GM12874 (cell line): ENCODE measurements at regions not wholly inside any gene's neighbourhood (a gene's known extent, or its start where the extent isn't known, plus 50 kb on each side); places are given as distances from the start of the nearest gene placed in this dataset.

Experiments used
- TF ChIP-seq, protein P1 (sequence below): IDR thresholded peaks from 2 replicates; pipeline ENCODE4 v1.5.1; 2011; ENCODE audit warnings: low read depth, mild to moderate bottlenecking, control low read depth, low read length, moderate library complexity; ENCODE audit not compliant: insufficient read depth

DNA sequence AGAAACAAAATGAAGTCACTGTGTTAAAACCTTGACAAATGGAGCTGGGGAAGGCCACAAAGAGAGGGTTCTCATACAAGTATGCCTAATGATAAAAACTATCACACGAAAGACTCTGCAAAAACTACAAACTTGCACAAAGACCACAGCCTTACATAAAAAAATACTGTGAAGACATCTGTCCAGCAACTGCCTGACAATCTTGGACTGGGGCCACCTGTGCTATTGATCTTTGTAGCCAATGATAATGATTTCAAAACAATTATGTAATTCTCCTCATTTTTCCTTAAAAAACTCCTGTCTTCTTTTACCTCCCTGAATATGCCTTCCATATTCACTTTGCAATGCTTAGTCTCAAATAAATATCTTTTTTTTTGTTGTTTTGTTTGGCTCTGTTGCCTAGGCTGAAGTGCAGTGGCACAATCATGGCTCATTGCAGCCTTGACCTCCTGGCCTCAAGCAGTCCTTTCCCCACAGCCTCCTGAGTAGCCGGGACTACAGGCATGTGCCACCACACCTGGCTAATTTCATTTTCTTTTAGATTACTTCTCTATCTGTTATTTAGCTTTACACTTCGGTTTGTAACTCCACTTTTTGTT is 79.4 kb upstream of the RHOU start:
- TF ChIP-seq, protein P1, sequence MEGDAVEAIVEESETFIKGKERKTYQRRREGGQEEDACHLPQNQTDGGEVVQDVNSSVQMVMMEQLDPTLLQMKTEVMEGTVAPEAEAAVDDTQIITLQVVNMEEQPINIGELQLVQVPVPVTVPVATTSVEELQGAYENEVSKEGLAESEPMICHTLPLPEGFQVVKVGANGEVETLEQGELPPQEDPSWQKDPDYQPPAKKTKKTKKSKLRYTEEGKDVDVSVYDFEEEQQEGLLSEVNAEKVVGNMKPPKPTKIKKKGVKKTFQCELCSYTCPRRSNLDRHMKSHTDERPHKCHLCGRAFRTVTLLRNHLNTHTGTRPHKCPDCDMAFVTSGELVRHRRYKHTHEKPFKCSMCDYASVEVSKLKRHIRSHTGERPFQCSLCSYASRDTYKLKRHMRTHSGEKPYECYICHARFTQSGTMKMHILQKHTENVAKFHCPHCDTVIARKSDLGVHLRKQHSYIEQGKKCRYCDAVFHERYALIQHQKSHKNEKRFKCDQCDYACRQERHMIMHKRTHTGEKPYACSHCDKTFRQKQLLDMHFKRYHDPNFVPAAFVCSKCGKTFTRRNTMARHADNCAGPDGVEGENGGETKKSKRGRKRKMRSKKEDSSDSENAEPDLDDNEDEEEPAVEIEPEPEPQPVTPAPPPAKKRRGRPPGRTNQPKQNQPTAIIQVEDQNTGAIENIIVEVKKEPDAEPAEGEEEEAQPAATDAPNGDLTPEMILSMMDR: no peak

DNA sequence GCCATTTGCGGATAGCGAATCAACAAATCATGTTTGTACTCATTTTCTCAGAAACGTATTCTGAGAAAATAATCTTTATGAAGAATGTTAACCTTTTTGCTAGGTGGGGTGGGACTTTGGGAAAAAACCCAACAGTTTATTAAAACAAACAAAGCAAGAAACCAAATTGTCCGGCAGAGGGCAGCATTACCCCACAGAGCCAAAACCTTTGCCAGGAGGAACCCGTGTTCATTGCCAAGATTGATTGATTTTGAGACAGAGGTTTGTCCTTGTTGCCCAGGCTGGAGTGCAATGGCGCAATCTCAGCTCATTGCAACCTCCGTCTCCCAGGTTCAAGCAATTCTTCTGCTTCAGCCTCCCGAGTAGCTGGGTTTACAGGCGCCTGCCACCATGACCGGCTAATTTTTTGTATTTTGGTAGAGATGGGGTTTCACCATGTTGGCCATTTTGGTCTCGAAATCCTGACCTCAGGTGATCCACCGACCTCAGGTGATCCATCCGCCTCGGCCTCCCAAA is 70.8 kb upstream of the RHOU start:
- TF ChIP-seq, protein P1: peak; percentile 66

DNA sequence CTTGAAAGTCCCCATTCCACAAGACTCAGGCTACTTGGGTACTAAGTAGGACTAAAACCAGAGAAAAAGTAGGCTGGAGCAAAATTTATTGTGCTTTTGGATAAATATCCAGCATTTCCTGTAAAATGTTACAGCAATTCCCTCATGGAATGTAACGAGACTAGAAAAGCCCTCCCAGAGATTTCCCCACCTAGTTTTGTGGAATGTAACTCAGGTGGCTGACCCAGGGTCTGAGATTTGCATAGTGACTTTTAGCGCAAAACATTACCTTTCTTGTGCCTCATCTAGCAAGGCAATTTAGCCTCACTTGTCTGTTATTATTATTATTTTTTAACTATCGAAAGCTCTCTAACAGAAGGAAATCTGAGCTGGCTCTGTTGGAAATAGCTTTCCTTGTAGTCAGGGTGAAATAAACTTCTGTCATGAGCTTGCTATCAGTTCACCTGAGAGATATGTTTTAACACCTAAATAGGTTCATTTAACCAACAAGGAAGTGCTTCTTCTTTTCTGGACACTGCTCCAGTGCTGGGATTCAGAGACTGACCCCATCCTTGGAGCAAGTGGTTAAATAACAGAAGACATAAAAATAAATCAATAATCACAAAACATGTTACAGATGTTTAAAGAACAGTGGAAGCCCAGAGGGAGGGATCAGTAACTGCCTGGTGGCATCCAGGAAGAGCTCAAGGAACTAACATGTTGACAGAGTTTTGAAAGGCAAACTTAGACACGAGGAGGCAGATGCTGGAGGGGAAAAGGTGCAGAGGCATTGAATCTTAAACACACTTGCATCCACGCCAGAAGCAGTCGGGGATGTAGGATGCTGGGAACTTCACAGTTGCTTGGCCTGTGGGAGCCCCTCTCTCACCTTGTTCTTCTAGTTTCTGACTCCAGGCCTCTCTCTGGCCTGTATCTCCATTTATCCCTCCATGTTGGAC is 68.3 kb upstream of the RHOU start:
- TF ChIP-seq, protein P1: no peak

DNA sequence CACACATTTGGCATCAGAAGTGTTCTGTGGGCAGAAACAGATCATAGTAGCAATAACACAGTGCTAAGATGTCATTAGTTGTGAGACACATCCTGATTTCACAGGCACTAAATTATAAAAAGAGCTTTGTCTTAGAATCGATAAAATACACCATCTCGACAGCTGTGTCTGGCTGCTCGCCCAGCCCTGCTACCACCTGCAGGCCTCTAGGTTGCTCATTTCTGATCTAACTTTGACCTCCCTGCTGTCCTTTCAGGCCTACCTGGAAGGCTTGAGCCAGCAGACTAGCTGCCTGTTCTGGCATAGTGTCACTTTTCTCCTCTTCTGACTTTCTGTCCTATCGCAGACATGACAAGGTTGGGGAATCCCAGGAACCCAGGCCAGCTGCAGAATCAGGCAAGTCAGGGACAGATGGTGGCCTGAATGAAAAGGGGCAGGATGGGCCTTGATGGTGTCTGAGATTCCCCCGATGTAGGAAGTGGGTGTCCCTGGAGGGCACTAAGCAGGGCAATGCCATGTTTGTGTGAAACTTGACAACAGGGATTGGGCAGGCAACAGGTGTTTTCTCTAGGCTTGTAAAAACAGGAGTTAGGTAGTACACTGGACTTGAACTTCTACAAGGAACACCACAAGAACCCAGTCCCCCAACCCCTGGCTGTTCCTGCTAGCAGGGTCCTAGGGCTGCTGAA is 66.6 kb upstream of the RHOU start:
- TF ChIP-seq, protein P1: no peak

DNA sequence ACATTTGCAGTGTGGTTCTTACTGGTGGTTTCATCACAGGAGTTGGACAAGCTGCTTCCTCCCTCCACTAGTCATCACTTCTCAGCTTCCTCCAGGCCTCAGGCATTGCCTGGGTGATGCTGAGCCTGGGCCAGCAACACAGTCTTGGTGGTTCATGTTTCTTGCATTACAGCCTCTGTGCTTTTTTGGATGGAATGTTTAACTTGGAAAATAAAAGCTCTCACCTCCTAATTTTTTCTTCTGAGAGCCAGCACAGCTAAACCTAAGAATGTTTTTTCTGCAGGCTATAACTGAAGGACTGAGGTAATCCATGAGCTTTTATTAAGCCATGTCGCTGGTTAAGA is 66.1 kb upstream of the RHOU start:
- TF ChIP-seq, protein P1: no peak

DNA sequence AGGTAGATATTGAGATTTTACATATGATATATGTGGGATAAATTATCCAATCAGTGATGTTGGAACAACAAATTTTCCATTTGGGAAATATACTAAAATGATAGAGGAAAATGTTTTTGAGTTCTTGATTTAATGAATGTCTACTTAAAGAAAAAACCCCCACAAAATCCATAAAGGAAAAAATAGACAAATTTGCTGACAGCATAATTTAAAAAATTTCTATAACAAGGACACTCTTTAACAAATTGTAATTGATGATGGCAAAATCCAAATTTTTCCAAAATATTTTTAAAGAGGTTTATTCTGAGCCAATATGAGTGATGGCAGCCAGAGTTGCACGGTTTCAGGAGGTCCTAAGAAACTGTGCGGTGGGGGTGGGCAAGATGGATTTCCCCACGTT is 51.9 kb upstream of the RHOU start:
- TF ChIP-seq, protein P1: no peak

DNA sequence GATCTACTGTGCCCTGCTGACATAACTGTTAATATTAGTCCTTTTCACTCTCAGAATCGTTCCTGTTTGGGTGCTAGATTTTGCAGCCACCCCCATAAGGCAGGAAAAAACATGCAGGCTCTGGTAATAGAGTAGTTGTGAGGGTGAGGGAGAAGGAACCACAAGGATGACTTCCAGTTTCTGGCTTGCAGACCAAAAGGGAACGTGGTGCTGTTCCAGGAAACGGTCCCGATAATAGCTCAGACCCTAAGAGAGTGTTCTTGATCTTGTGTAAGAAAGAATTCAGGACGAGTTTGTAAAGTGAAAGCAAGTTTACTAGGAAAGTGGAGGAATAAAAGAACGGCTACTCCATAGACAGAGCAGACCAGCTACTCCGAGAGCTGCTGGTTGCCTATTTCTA is 50.7 kb upstream of the RHOU start:
- TF ChIP-seq, protein P1: no peak
